Adrenal gland (tissue), 5 donors: ENCODE measurements at regions not wholly inside any gene's neighbourhood (a gene's known extent, or its start where the extent isn't known, plus 50 kb on each side); places are given as distances from the start of the nearest gene placed in this dataset.
"Not testable (repeated sequence)": the region's sequence is repeated elsewhere in the genome, so short reads cannot be mapped to it uniquely, and the experiment has no call there.

Source experiments
- POLR2A ChIP-seq, 2 donors: fragments of 450-650 bp; IDR thresholded peaks; one replicate each; pipeline ENCODE4 v1.6.1; 2017; ENCODE audit warnings: antibody characterized with exemption in 2 of 2, mild to moderate bottlenecking in 2 of 2, moderate library complexity in 1 of 2
- TF ChIP-seq, protein P1 (sequence below), 6 experiments: fragments of 450-650 bp in 4 of 6; fragments of 200-600 bp in 2 of 6; sonication (generic) in 1 of 6; IDR thresholded peaks; 1 replicate in 5 of 6; 2 replicates in 1 of 6; pipeline versions ENCODE4 v1.5.1 to v1.8.0; 2016 to 2021; ENCODE audit warnings: antibody characterized with exemption in 6 of 6, mild to moderate bottlenecking in 2 of 6, moderate library complexity in 1 of 6
- donor health status: DM: no; HTN: no; CAD: no.

DNA sequence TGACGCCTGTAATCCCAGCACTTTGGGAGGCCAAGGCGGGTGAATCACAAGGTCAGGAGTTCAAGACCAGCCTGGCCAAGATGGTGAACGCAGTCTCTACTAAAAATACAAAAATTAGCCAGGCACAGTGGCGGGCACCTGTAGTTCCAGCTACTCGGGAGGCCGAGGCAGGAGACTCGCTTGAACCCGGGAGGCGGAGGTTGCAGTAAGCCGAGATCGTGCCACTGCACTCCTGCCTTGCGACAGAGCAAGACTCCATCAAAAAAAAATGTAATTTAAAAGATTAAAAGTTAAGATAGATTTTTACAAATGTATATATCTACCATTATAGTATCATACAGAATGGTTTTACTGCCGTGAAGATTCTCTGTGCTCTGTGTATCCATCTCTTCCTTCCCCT is 1464.1 kb downstream of the FOXD4L5 start:
- TF ChIP-seq, protein P1, sequence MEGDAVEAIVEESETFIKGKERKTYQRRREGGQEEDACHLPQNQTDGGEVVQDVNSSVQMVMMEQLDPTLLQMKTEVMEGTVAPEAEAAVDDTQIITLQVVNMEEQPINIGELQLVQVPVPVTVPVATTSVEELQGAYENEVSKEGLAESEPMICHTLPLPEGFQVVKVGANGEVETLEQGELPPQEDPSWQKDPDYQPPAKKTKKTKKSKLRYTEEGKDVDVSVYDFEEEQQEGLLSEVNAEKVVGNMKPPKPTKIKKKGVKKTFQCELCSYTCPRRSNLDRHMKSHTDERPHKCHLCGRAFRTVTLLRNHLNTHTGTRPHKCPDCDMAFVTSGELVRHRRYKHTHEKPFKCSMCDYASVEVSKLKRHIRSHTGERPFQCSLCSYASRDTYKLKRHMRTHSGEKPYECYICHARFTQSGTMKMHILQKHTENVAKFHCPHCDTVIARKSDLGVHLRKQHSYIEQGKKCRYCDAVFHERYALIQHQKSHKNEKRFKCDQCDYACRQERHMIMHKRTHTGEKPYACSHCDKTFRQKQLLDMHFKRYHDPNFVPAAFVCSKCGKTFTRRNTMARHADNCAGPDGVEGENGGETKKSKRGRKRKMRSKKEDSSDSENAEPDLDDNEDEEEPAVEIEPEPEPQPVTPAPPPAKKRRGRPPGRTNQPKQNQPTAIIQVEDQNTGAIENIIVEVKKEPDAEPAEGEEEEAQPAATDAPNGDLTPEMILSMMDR (IDR thresholded peaks at IDR 0.05), result not testable (repeated sequence)
- TF ChIP-seq POLR2A (IDR thresholded peaks at IDR 0.05), result not testable (repeated sequence)
